GM18508 (cell line): ENCODE measurements at regions not wholly inside any gene's neighbourhood (a gene's known extent, or its start where the extent isn't known, plus 50 kb on each side); places are given as distances from the start of the nearest gene placed in this dataset.

ENCODE experiments used
- ATAC-seq: cut with Tn5 transposase; IDR thresholded peaks from one replicate; pipeline ENCODE4 v1.9.1; 2021; ENCODE audit warnings: moderate number of reproducible peaks; ENCODE audit not compliant: insufficient read depth, unreplicated experiment

DNA sequence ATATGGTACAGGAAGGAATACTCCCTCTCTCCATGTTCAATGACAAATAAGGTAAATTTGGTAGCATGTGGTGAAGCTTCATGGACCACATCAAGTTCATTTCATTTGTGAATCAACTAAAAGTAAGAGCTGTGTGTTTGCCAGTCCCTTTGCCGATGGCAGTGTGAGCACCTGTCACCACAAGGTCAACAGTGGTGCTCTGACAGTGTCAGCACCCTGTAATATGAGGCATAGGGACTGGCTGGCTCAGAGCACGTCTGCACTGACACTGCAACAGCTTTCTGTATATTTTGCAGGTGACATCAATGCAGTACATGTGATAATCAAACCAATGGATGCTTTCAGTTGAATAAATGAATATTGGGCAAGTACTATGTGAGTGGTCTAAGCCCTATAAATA lies 852.4 kb downstream of the TUSC7 start:
- ATAC-seq = no peak

DNA sequence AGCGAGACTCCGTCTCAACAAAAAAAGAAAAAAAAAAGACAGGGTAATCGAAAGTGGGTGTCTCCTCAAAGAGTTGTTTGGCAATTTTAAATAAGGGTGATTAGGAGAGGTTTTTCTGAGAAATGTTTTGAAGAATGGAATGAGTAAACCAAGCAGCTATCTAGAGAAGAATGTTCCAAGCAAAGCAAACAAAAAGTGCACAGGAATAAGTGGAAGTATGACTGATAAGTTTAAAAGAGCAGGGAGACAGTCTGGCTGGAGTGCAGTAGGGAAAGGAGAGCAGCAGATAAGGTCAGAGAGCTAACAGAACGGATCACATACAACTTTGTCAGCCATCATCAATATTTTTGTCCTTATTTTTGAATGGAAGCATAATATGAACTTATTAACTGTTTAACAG lies 853.5 kb downstream of the TUSC7 start:
- ATAC-seq = no peak

DNA sequence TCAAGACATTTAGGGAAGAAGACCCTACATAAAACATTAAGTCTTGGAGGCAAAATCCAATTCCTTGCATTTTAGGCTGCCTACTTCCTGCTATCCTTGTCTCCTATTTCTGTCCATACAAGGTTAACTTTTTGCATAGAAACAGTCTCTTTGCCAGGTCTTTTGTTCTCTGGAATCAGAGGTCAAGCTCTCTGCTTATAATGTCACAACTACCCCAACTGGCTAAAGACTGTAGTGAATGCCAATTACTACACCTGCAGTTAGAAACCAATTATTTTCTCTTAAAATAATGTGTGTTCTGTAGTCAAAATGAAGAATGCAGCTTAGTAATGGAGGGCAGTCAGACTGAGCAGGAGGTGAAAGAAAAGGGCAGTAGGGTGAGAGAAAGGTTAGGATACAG lies 856.2 kb downstream of the TUSC7 start:
- no peak for ATAC-seq

DNA sequence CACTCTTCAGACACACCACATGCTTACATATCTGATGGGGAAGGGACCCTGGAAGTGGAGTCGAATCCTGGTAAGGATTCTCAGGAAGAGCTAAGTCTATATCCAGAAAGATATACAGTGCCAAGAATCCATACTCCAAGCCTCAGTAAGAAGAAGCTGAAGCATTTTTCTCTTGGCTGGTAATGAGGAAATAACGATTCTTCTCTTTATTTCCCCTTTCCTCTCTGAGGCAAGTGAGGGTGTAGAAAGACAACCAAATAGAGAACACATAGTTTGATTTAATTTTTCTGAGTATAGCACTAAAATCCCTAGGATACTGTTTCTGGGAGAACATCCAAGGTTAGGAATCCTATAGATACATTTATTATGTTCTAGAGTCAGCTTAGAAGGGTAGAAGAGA lies 857.3 kb downstream of the TUSC7 start:
- ATAC-seq = no peak

DNA sequence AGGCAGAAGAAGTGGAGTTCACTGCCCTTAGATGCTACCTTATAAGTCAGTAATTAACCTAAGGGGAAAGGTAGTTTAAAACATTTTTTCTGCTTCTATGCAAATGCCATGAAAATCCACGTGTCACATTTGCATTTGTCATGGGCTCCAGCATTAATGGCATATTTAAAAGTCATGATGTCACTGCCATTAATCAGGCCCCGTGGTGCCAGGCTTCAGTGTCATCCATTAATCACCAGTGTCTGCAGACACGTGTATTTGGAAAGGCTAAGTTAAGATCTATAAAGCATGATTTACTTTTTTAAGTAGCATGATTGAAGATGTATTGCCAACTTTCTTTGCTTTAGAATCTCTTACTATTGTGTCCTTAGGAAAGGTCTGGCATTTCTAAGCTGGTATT lies 857.8 kb downstream of the TUSC7 start:
- ATAC-seq = no peak

DNA sequence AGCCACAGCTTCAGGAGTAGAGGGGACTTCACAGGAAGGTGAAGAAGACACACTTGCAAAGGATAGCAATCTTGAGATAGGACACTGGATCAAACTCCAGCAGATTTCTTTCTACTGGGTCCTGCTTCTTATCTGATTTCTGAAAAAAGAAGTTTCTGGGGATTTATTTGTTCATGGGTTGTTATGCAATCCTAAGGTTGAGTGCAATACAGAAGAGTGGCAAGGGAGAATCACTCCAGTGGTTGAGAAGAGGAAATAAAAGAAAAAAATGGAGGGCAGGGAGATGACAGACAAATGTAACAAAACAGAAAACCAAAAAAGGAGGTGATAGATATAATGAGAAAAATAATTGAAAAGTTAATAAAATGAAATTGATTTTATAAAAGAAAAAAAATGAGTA lies 858.3 kb downstream of the TUSC7 start:
- no peak for ATAC-seq

DNA sequence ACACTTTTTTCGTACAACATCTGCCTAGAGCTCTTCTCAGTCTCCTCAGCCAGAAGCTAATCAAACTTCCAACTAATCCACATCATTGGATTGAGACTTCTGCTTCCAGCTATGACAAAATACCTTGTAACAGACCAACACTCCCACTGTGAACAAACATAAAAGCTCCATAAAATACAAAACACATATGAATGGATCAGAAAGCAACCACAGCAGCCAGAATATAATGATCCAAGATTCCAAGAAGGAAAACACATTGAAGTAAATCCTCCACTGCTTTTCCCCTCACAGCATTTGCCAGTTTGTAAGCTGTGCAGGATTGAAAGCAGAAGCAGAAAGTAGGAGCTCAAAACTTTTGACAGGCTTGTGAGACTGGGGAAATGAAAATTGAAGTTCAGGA lies 863.2 kb downstream of the TUSC7 start:
- no peak for ATAC-seq

DNA sequence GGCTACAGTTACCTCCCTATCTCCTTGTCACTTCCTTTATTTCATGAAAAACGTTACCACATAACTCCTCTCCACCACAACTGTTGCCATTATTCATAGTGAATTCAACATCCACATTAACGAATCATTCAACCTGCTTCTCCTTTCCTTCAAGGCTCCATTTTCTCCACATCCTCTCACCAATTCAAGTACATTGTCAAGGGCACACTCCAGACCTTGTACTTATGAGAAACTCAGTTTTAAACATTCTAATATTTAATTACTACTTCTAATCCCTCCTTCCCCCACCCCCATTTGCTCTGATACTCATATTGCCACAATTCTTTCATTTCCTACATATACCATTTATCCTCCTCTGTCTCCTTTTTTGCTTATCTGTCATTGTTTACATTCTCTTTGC lies 871.2 kb downstream of the TUSC7 start:
- ATAC-seq = no peak

DNA sequence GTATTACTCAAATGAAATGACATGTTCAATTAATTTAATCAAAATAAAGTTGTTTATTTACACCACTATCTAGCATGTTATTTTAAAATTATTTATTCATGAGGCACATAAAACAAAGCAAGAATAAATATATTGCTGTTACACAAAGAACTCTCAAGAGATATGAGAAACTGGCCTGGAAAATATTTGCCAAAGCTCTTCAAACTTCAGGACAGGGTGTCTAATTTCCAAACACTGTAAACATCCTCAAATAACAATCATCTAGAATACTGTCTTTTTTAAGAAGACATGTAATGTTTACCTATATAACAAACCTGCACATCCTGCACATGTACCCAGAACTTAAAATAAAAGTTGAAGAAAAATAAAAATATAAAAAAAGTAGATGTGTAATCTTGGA lies 876.6 kb downstream of the TUSC7 start:
- no peak for ATAC-seq

DNA sequence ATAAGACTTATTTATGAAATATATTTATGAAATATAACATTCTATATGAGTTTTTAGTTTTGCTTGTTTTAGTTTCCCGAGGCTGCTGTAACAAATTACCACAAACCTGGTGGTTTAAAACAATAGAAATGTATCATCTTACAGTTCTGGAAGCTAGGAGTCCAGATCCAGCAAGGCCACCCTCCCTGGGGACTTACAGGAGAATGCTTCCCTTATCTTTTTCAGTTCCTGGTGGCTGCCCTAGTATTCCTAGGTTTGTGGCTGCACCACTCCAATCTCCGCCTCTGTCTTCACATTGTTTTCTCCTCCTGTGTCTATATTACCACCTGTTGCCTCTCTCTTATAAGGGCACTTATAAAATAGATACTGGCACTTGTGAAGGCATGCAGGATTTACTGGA lies 877.8 kb downstream of the TUSC7 start:
- no peak for ATAC-seq

DNA sequence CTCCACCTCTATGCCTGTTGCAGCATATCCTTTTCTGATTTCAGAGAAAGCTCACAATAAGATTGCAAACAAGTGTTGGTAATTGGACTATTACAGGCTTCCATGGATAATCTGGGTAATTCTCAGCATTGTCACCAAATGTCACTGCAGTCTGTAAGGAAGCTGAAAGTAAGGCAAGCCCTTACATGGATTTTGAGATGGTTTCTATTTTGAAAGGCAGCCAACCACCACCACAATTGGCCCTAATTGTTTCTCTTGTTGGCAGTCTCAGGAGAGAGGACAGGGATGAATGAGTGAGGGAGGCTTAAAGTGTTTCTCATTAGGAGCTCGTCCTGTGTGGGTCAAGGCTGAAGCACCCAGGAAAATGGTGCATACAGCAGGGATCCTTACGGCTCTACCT lies 879.9 kb downstream of the TUSC7 start:
- ATAC-seq = no peak

DNA sequence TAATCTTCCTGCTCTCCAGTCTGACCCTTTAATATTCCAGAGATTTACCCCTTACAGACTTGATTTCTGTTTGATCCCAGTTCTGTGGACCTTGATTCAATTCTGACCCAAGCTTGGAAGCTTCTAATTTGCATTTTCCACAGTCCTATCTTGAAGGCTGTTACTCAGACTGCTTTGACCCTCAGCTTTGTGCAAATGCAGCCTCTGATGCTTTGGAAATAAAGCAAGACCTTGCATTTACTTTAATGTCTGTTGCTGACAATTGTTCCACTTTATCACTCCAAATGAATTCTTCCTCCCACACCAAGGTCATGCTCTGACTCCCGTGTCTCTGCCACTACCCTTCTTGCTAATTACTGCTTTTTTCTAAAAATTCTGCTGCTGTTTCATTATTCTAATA lies 886.0 kb downstream of the TUSC7 start:
- no peak for ATAC-seq

DNA sequence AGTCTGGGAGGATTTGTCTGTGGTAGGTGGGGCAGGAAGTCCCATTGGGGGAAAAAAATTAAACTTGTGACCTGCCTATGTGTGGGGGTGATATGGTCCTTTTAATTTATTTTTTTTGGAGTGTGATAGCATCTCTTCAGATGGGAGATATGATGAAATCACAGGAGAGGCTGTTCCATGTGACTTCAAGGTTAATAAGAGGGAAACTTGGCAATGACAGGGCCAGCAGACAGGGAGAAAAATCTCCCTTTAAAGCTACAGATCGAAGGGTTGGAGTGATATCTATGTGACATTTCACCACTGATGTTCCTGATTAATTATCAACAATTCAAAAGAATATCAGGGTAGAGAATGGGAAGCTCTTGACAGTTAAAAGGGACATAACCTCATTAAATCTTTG lies 886.9 kb downstream of the TUSC7 start:
- ATAC-seq = no peak

DNA sequence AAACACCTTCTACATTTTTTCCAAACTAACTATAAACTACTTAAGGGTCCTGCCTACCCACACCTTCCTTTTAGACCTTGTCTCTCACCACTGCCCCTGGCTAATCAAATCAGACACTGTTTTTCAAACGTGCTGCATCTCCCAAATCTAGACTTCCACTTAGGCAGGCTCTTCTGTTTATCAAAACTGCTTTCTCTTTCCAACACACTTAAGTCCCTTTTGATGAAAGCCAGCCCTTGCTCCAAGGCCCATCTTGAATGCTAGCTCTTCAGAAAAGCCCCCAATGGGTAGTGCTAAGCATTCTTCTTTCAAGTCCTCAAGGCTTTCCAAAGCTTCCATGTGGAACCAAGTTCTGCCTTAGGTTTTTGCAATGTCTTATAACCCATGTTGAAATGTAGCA lies 888.3 kb downstream of the TUSC7 start:
- ATAC-seq = no peak

DNA sequence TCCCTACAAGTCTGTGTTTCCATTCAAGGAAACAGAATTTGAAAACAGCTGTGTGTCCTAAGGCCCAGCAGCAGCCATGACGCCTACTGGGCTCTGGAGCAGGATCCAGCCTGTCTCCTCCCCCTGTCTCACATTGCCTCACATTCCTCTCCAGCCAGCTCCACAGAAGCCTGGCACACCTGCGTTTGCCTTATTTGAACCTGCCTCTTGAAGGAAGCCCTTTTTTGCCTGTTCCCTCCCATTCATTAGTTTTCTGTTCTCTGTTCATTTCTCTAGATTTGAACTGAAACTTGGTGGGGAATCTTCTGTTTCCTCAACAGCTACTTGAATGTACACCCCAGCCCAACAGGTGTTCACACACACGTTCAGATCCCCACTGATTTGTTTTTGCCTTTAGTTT lies 890.5 kb downstream of the TUSC7 start:
- peak; percentile 43 for ATAC-seq

DNA sequence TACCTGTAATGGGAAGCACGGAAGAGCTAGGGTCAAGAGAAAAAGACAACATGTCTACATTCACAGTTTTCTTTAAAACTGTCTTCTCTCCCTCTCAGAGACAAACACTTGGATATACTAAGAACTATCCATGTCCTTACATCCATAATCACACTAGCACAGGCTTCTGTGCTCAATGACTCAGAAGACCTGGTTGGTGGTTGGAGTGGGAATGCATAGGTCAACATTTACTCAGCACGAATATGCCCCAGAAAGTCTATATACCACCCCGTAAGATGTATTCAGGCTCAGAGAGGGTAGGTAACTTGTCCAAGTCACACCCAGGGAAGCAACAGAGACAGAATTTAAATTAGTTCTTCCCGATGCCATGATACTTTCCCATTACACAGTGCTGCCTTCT lies 891.1 kb downstream of the TUSC7 start:
- no peak for ATAC-seq

DNA sequence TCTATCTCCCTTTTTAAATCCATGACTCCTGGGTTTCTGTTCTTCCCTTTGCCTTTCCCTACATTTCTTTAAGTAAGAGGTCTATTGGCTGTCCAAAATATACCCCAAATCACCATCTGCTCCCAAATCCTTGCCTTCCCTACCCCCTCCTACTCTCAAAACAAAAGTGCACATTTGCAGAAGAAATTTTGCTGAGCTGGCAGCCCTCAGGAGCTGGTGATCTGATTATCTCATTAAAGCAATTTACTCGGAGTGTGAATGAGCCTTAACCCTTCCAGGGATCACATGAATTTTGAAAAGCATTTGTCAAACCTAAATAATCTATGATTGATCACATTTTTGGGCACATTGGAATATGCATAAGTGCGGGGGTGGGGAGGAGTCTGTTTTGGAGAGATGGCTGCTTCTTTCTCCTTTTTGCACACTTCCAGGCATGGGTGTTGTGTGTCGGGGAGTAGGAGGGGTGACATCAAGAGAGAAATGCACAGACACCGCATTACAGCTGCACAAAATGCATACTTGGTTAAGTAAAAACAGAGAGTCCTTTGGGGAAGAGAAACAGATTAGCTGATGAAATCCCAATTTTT lies 892.6 kb downstream of the TUSC7 start:
- ATAC-seq = no peak

DNA sequence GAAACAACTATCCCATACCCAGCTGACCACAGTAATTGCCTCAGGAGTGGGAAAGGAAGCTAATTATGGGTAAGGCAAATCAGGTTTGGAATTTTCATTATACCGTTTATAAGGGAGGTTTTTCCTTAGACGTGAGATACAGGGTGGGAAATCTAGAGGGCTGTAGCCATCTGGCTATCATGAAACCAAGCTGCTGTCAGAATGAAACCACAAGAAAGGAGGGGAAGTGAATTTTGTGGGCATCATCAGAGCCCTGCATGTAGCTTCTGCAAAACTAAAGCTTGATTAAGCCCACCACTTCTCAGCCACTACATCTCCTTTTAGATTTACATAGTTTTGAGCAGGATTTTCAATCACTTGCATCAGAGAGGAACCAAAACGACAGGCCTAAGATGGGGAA lies 893.5 kb downstream of the TUSC7 start:
- peak; percentile 87 for ATAC-seq

DNA sequence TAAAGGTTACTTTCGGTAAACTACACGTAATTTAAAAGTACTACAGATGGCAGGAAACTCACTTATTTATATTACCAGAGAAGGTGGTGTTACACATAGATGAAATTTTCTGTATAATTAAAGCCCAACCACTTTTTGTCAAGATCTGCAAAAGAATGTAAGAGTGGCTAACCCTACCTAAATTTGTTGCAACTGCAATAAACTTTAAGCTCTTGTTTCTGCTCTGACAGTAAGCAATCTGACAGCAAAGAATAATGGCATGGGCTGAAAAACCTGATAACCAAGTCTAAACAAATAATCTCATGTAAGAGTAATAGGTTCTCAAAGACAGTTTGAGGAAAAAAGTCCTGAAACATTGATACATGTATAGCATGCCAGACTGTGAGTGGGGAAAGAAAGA lies 897.3 kb downstream of the TUSC7 start:
- no peak for ATAC-seq

DNA sequence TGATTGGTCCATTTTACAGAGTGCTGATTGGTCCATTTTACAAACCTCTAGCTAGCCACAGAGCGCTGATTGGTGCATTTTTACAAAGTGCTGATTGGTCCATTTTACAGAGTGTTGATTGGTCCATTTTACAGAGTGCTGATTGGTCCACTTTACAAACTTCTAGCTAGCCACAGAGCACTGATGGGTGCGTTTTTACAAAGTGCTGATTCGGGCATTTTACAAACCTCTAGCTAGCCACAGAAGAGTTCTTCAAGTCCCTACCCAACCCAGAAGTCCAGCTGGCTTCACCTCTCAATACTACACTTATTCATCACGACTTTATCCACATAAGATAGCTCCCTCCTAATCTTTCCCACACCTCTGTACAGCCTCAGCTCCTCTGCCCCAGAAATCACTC lies 899.8 kb downstream of the TUSC7 start:
- ATAC-seq = no peak

DNA sequence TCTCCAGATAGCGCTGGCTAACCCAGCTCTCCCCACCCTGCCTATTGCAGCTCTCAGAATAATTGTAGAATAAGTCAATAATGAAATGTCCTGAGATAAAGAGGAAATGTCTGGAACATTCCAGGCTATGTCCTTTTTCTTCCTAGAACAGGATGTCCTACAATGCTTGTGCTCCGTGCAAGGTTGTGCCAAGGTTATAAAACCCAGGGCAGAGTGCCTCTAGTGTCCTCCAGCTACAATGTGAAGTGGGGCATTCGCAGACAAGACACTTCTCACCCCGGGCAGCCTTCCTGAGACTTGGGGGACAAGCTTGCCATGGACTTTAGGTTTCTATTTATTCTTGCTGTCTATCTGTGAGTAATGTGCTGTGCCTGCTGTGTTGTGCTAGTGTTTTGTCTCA lies 900.6 kb downstream of the TUSC7 start:
- ATAC-seq = no peak

DNA sequence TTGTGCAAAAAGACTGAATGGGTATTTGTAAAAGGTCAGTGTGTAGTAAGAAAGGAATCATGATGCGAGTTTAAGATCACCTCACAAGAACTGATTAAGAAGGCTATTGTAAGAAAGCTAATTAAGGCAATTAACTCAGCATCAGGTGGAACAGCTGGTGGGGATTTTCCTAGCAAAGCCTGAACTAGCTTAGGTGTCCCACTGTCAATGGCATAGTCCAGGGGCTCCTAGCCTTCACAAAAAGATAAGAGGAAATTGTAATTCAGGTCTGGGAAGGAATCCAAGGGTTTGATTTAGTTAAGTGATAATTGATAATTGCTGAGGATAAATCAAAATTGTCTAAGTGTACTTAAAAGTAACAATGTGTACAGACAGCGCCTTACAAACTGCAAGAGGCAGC lies 901.6 kb downstream of the TUSC7 start:
- ATAC-seq = no peak

DNA sequence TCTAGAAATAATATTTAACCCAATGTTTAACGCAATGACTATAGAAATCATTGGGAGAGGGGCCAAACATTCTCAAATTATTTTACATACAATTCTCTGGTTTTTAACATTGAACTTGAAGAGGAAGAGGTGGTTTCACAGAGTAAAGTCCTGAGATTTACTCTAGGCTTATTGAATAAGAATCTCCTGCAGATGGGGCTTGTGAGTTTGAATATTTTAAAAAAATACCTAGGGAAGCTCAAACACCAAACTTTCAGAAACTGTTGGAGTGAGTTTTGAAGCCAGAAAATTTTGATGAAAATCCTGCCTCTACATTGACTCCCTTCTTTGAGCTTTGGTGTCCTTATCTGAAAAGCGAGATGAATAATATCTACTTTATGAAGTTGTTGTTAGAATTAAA lies 906.6 kb downstream of the TUSC7 start:
- no peak for ATAC-seq
